ENCODE measurements at regions not wholly inside any gene's neighbourhood (a gene's known extent, or its start where the extent isn't known, plus 50 kb on each side); places are given as distances from the start of the nearest gene placed in this dataset.

GRCh38 chr2:64222351-64222750 is 78.1 kb upstream of the PELI1 start:
- no peak for DNase-seq

DNA sequence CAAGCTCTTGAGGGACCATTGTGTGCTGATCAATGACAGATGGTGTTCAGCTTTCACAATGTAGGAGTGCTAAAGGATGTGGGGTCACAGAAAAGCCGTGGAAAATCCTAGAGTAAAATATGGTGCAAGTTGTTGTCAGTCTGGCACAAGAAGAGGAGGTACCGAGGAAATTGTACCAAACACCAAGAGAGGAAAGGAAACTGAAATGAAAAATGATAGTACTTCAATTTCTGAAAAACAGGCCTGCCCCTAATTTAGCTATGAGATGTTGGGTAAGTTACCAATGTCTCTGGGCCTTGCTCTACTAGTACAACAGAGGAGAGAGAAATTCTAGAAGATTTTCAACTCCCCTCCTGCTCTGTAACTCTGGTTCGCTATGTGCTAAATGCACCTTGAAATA is 78.8 kb upstream of the PELI1 start:
- no peak for DNase-seq

DNA sequence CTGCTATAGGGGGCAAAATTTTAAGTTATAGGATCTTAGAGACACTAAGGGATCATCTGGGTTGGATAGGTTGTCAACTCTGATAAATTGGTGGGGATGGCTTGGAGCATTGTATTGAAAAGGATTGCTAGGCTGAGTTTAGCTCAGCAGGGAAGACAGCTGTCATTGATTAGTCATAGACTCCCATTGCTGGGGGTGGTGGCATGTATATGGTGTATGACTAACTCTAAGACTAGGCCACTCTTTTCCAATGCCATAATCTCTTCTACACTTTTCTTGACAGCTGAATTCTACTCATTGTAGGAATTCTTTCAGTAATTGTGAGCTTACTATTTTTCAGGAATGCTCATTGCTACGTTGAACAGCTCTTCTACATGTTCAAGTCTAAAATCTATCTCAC is 81.3 kb upstream of the PELI1 start:
- DNase-seq = no peak

GRCh38 chr2:64226611-64227010 is 82.4 kb upstream of the PELI1 start:
- no peak for DNase-seq

DNA sequence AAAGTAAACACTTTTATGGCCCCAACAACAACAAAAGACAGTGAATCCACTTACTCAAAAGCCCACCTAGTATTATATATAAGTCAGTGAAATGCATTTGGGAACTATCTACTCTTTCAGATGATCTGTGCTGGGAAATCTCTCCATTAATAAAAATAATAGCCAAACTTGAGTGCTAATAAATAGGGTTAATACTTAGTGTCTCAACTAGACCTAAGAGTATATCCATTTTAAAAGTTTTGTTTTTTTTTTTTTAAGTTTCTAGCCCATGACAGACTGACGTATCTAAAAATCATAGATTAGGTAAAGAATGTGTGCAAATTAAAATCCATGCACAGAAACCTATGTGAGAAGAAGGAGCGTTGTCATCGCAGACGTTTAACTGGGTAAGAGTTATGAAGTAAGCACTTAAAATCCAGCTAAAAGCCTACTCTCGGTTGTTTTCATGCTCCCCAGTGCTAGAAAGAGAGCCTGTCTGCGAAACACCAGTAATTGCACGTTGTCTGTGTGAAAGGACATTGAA is 83.4 kb upstream of the PELI1 start:
- DNase-seq = no peak

- DNase-seq = peak; percentile 97
Measured at GRCh38 chr2:64228126-64228678, 84.0 kb upstream of the PELI1 start.

GRCh38 chr2:64228918-64229317 is 84.7 kb upstream of the PELI1 start:
- no peak for DNase-seq

GRCh38 chr2:64230540-64230939 is 86.3 kb upstream of the PELI1 start:
- DNase-seq = no peak

GRCh38 chr2:64232266-64232665 is 88.0 kb upstream of the PELI1 start:
- DNase-seq = no peak

DNA sequence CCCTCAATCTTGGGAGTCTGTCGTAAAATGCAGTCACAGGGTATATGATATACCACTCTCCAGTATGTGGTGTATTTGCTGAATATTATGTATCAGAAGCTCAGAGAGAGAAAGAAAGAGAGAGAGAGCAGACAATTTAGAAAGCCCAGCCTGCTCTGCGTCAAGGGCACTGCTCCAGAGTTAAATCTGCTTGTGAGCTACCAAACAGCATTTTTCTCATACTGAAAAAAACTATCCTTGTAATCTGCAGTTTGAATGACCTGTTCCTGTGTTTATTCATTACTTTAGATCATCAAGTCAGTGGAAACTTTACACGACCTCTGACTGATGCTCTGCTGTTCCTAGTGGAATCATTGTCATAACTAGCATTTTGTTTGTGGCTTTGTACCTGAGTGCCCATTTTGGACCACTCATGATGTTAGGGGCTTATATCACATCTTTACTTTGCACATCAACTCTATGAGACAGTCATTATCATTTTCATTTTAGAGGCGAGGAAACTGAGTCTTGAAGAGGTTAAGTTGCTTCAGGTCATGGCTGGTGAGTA is 89.2 kb upstream of the PELI1 start:
- no peak for DNase-seq

- DNase-seq = no peak
Measured at GRCh38 chr2:64234150-64234549, 89.9 kb upstream of the PELI1 start.

DNA sequence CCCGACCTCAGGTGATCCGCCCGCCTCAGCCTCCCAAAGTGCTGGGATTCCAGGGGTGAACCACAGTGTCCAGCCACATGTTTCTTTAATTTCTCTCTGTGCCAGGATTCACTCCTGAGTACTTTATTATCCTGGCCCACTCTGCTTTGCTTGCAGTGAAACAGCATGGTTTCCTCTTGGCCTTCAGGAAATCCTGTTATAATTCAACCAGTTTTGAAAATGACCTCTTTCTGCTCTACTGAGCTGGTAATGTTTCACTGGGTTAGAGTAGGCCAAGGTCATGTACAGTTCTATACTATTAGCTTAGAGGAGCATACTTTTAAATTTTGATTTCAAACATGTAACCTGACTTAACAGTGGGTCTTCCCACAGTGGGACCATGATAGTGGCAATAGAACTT is 90.6 kb upstream of the PELI1 start:
- no peak for DNase-seq

DNA sequence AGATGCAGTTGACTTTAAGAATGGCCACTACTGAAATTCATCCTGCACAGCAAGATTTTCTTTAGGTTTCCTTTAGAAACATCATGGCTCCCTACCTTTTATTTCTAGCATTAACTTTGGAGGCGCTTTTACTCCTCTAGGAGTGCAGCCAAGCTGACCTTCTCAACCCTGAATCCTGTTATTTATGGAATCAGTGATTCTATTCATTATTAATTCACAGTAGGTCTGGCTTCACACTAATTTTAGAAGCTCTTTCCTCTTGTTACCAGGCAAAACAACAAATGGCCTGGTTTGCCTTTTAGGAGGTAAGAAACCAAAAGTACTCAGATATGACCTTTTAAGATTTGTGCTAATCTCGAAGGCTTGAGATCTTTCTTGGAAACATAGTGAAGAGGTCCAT is 93.0 kb upstream of the PELI1 start:
- DNase-seq = no peak

- no peak for DNase-seq
Measured at GRCh38 chr2:64238799-64239198, 94.6 kb upstream of the PELI1 start.

DNA sequence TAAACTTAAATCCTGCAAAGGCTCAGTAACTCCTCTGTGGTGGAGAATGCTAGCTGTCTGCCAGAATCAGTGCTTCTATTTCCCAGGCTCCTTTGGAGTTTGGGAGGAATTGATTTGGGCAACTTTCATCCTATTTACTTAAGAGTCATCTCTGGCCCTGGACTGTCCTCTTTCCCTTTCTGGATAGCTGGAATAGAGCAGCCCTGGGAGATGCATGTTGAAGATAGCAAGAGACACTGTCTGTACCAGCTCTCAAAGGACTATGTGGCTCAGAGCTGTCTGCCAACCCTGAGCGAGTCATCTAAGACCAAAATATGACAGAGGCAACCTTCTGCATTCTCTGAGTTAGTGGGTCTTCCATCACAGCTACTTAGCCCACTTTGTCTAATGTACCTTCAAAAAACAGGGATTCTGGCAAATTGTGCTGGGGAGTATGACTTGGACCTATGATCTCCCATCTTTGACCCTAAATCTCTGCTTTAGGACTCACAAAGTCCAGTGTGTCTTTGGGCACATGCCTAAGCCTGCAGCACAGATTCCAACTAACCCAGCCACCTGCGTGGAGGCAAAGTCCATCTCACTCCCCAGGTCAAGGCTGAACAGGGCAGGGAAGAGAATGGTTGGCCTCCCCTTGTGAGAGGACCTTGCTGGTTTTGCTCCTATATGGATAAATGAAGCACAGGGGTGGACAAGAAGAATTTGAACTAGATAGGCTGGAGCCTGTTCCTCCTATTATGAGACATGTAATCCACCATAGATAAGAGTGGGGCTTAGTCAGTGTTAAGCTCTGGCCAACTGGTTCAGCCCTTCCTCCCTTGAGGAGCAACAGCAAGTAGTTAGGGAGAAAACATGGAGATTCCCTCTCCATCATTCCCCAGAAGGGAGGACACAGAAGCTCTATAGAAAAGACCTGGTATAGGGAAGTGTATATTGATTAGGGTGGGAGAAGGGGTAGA is 99.1 kb upstream of the PELI1 start:
- no peak for DNase-seq

DNA sequence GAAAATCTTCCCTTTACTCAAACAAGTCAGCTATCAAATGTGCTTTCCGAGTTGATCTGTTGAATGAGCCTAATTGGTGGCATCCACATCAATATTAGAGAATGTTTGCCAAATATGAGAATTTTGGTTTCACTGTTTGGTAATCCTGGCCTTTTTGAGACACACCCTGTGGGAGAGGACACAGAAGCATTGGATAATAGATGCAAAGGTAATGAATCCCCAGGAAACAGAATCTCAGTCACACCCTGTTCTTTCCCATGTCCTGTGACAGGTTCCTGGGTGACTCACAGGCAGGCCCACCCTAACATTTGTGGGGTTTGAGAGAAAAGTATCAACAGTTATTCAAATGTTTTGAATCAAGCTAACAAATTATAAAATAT is 99.8 kb upstream of the PELI1 start:
- DNase-seq = no peak

GRCh38 chr2:64245631-64246030 is 101.4 kb upstream of the PELI1 start:
- DNase-seq = no peak

GRCh38 chr2:64246962-64247361 is 102.7 kb upstream of the PELI1 start:
- DNase-seq = no peak

- DNase-seq = no peak
Measured at GRCh38 chr2:64249426-64249825, 105.2 kb upstream of the PELI1 start.

GRCh38 chr2:64250063-64250462 is 105.8 kb upstream of the PELI1 start:
- no peak for DNase-seq

DNA sequence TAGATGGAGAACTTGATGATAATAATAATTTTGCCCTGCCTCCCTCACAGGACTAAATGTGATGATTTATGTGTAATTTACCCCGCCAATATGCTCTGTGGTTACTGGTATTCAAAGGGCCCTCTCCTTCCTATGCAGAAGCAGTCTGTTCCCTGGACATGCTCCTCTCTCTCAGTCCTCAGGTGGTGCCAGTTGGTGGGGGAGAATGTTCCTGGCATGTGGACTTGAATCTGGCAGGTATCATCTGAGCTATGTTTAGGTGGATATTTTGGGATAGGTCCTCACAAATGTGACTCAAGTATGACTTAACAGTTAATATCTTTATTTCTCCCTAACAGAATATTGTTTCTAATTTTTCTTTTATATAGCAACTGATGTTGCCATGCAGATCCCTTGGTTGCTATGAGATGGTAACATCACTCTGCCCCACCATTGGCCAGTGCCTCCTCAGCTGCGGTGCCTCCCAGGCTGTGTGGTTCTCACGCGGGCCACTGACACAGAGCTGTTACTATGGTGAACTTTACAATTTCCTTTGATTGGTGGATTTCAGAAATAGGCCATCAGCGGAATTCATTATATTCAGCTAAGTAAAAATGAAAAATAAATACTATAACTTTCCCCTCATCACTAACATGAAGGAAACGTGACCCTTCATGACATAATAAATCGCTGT is 106.7 kb upstream of the PELI1 start:
- no peak for DNase-seq

GRCh38 chr2:64251497-64252250 is 107.5 kb upstream of the PELI1 start:
- no peak for DNase-seq
